C4-2B (cell line): ENCODE measurements at regions not wholly inside any gene's neighbourhood (a gene's known extent, or its start where the extent isn't known, plus 50 kb on each side); places are given as distances from the start of the nearest gene placed in this dataset.

Experiments
- H3K27ac ChIP-seq: fragments of 450-650 bp; 2 replicates; pipeline ENCODE4 v1.5.1; 2017
- ZFX ChIP-seq: fragments of 450-650 bp; IDR thresholded peaks from 2 replicates; pipeline ENCODE4 v1.6.1; 2017
- TF ChIP-seq, protein P1 (sequence below): fragments of 450-650 bp; conservative IDR thresholded peaks from 2 replicates; pipeline ENCODE4 v1.5.1; 2017; ENCODE audit warnings: mild to moderate bottlenecking

DNA sequence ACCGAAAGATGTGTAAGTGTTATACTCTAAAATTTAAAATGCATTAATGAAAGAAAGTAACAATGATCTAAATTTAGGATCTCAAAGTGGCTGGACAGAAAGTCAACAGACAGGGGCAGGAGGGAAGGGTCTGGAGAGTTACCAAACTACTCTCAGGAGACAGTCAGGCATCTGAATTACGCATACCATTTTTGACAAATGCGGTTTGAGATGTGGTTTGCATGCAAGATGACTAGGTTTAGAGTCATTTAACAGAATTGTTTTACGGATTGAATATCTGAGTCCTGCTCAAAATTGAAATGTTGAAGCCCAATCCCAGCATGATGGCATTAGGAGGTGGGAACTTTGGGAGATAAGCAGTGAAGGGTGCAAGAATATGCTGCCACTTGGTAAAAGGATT is 314.1 kb downstream of the WDR11 start:
- TF ChIP-seq, protein P1, sequence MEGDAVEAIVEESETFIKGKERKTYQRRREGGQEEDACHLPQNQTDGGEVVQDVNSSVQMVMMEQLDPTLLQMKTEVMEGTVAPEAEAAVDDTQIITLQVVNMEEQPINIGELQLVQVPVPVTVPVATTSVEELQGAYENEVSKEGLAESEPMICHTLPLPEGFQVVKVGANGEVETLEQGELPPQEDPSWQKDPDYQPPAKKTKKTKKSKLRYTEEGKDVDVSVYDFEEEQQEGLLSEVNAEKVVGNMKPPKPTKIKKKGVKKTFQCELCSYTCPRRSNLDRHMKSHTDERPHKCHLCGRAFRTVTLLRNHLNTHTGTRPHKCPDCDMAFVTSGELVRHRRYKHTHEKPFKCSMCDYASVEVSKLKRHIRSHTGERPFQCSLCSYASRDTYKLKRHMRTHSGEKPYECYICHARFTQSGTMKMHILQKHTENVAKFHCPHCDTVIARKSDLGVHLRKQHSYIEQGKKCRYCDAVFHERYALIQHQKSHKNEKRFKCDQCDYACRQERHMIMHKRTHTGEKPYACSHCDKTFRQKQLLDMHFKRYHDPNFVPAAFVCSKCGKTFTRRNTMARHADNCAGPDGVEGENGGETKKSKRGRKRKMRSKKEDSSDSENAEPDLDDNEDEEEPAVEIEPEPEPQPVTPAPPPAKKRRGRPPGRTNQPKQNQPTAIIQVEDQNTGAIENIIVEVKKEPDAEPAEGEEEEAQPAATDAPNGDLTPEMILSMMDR, result no peak
- TF ChIP-seq ZFX, result no peak
- no peak overlapping the region for H3K27ac ChIP-seq

DNA sequence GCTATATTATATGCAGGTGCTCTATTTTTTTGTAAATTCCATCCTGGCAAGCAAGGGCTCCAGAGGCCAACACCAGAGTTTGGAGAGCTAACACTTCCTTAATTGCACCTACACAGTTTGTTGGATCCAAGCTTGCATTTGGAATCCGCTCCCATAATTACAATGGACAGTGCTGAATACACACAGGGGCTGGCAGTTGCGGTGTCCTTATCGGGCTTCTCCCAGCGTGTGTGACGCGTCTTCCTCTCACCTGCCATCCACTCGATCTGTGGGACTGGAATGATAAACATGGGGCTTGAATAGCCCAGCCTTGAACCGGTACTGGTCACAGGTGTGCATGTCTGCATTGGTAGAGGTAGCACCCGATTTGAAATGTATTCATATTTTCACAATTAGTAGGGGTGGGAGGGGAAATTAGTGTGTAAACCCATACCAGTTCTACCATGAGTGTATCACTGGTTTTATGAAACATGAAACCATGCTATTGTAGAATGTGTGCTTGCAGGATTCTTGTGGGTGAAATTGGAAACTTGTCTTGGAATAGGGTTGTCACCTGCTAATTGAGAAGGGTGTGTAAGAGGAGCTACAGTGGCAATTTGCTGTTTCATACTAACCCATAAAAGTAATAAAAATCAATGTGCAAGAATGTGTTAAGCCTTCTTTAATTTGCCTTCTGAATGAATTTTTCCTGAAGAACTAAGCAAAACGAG is 316.5 kb downstream of the WDR11 start:
- H3K27ac ChIP-seq, result no peak overlapping the region
- TF ChIP-seq, protein P1, result no peak
- TF ChIP-seq ZFX, result no peak

DNA sequence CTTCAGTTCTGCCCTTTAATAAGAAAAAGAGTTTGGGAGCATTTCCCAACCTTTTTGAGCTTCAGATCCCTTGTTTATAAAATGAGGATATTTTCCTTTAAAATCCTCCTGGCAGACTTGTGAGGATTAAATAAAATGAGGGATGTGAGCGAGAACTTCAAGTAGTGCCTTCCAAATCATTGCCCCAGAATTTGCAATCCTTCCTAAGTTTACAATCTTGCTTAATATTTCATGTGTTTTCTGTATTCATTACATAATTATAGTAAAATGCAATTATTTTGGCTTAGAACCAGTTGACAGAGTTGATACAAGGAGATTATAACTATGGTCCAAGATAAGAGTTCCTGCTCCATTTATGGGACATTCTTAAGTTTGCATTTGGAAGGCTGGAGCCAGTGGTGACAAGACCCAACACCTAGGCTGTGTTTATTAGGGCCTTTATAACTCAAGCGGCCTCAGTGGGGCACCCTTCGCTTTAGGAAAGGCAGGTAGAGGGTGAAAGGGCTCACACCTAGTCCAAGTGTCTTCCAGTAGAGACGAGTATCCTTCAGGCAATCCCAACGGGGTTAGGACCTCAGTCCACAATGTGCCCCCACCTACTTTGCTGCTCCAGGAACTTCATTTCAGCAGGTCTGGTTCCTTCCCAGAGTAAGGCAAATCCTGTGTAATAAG is 317.5 kb downstream of the WDR11 start:
- no peak overlapping the region for H3K27ac ChIP-seq
- no peak for TF ChIP-seq ZFX
- TF ChIP-seq, protein P1, result 0 out of 2 replicates have a peak, but pooled peaks have one; percentile 24

DNA sequence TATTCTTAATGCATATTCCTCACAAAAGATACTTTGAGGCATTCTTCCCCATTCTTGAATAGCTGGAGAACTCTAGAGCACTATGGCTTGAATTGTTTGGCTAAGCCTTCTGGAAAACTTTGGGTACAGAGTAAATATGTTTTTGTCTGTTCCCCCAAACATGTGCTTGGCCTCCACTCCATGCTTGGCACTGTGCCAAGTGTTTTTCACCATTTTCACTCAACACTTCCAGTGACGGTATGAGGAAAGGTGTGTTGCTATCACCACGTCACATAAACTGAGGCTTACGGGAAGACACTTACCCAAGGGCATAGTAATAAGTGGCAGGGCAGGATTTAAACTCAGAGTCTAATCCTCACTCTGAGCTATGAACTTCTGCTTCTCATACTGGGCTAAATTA is 318.2 kb downstream of the WDR11 start:
- H3K27ac ChIP-seq, result no peak overlapping the region
- no peak for TF ChIP-seq ZFX
- TF ChIP-seq, protein P1, result no peak

DNA sequence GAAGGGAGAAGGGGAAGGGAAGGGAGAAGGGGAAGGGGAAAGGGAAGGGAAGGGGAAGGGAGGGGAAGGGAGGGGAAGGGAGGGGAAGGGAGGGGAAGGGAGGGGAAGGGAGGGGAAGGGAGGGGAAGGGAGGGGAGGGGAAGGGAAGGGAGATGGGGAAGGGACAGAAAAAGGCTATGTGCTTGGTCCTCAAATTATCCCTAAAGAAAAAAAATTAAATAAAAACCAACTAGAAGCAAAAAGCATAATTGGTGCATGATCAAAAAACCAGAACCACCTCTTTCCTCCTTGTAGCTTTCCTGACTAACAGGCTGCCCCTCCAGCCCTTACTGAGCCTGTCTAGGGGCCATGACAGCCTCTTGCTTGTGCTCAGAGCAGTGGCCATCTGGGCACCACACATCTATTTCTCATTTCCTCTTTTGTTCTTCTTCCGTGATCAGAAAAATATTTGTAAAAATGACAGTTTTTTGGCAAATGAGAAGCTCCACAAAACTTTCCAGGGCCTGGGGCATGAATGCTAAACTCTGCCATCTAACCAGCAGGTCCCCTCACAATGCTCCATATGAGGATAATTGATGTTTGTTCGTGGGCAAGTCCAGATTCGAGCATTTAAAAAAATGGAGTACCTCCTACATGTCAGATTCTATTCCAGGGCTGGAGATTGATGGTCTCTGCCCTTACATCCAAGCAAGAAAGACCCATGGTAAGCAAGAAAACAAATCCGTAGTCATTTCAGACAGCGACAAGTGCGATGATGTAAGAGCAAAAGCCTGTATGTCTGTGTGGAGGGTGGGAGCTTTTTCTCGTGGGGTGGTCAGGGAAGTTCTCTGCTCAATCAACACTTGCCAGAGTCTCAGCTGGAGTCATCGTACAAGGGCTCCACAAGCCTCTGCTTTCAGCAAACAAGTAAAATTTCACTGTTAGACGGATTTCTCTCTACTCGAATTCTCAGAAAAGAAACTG is 320.9 kb downstream of the WDR11 start:
- TF ChIP-seq, protein P1, result no peak
- no peak for TF ChIP-seq ZFX
- H3K27ac ChIP-seq, result no peak overlapping the region

DNA sequence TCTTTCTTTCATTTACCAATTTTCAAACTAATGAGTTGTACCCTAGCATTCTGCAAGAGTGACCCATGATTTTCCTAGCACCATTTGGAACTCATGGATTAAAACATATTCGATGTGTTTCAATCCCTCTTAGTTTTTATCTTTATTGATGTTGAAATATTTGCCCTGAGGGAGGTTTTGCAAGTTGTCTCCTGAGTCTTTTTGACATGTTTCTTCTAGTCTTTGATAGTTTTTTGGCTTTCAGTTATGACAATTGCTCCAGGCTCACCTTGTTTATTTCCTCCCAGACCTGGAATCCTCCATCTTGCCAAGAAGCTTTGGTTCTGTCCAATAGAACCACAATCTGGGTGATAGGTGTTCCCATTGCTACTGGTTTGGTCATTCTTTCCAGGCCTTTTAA is 327.8 kb downstream of the WDR11 start:
- no peak overlapping the region for H3K27ac ChIP-seq
- TF ChIP-seq, protein P1, result no peak
- TF ChIP-seq ZFX, result no peak
